PFSK-1 (cell line): ENCODE measurements at regions not wholly inside any gene's neighbourhood (a gene's known extent, or its start where the extent isn't known, plus 50 kb on each side); places are given as distances from the start of the nearest gene placed in this dataset.

Experiments
- FOXP2 ChIP-seq: optimal IDR thresholded peaks from 2 replicates; pipeline ENCODE3; 2011; ENCODE audit warnings: borderline replicate concordance, control low read depth, inconsistent platforms; ENCODE audit not compliant: insufficient read depth; ENCODE audit errors: extremely low read length, extremely low read depth
- POLR2AphosphoS5 ChIP-seq: IDR thresholded peaks from 2 replicates; pipeline ENCODE4 v1.6.1; 2012; ENCODE audit warnings: low read depth, mild to moderate bottlenecking, control low read depth, low read length, moderate library complexity
- SIN3A ChIP-seq: IDR thresholded peaks from 2 replicates; pipeline ENCODE4 v1.6.1; 2012; ENCODE audit warnings: mild to moderate bottlenecking, low read length, moderate library complexity, borderline replicate concordance; ENCODE audit not compliant: insufficient read depth
- TAF1 ChIP-seq: IDR thresholded peaks from 2 replicates; pipeline ENCODE4 v1.6.1; 2012; ENCODE audit warnings: low read length, control low read depth, borderline replicate concordance; ENCODE audit not compliant: insufficient read depth
- TF ChIP-seq, protein P1 (sequence below), 2 experiments: IDR thresholded peaks; 2 replicates each; pipeline versions ENCODE4 v1.6.1 to v1.8.0; 2011 to 2012; ENCODE audit warnings: low read depth in 2 of 2, low read length in 2 of 2, control low read depth in 1 of 2, inconsistent platforms in 1 of 2, mild to moderate bottlenecking in 1 of 2, moderate library complexity in 1 of 2; ENCODE audit not compliant: insufficient read depth in 1 of 2

DNA sequence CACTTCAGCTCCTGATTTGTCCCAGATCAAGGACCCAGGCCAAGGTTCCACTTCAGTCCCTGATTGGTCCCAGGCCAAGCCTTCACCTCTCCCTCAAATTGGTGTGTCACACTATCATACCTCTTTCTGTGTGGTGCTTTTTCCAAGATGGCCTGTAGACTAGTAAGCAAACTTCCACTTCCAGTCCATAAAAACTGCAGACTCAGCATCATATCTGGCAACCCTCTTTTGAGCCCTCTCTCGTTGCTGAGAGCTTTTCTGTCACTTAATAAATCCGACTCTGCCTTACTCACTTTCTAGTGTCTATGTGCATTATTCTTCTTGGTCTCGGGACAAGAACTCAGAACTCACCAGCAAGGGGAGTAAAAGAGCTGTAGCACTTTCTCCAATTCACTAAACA, 1395.1 kb downstream of the LRFN5 start:
- no peak for TF ChIP-seq TAF1
- TF ChIP-seq FOXP2 = no peak
- TF ChIP-seq, protein P1, sequence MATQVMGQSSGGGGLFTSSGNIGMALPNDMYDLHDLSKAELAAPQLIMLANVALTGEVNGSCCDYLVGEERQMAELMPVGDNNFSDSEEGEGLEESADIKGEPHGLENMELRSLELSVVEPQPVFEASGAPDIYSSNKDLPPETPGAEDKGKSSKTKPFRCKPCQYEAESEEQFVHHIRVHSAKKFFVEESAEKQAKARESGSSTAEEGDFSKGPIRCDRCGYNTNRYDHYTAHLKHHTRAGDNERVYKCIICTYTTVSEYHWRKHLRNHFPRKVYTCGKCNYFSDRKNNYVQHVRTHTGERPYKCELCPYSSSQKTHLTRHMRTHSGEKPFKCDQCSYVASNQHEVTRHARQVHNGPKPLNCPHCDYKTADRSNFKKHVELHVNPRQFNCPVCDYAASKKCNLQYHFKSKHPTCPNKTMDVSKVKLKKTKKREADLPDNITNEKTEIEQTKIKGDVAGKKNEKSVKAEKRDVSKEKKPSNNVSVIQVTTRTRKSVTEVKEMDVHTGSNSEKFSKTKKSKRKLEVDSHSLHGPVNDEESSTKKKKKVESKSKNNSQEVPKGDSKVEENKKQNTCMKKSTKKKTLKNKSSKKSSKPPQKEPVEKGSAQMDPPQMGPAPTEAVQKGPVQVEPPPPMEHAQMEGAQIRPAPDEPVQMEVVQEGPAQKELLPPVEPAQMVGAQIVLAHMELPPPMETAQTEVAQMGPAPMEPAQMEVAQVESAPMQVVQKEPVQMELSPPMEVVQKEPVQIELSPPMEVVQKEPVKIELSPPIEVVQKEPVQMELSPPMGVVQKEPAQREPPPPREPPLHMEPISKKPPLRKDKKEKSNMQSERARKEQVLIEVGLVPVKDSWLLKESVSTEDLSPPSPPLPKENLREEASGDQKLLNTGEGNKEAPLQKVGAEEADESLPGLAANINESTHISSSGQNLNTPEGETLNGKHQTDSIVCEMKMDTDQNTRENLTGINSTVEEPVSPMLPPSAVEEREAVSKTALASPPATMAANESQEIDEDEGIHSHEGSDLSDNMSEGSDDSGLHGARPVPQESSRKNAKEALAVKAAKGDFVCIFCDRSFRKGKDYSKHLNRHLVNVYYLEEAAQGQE (IDR thresholded peaks at IDR 0.05; ENCODE audit: insufficient read depth in 1 of 2, low read depth in 2 of 2, low read length in 2 of 2) = no peak
- TF ChIP-seq POLR2AphosphoS5 = no peak
- no peak for TF ChIP-seq SIN3A

DNA sequence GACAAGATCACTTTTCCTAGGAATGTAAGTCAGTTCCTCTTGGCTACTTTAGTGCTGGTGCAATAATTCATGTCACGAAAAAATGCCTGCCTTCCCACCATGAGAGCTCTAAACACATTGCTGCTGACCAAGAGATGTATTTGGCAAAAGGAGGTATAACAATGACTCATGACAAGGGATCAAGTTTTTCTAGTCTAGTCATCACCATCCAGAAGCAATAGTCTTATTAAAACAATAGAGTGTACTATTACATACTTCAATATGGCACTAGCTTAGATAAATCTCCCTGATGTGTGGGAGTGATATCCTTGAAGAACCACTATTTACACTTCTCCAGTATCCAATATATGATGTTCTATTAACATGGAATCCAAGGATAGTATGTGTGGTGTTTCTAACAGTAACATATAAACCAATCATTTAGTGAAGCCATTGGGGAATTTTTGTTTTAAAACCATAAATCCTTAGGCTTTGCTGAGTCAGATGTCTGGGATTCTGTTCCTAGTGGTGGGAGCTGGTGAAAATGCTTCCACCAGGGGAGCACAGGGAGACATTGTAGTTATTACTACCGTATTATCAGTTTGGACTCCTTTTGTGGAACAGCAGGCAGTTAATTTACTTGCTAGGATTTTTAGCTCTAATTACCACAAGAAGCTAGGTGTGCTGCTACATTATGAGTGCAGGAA, 1387.5 kb downstream of the LRFN5 start:
- no peak for TF ChIP-seq FOXP2
- TF ChIP-seq TAF1 = no peak
- TF ChIP-seq SIN3A = no peak
- no peak for TF ChIP-seq POLR2AphosphoS5
- TF ChIP-seq, protein P1 (IDR thresholded peaks at IDR 0.05; ENCODE audit: insufficient read depth in 1 of 2, low read depth in 2 of 2, low read length in 2 of 2) = no peak

DNA sequence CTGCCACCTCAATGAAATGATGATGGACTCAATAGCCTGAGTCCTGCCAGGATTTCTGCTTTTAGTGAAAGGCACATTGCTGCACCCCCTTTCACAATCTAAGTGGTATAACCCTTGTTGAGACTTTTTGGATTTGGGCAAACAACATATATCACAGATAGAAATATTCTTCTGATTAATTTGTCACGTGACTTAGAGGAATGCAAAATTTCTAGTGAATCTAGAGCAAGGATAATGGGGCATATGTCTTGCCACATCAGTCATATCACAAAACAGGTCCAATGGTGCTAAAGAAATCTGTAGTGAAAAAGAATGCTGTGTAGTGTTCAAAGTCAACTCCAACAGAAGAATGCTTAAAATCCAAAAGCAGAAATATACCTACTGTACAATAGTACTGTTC, 1386.3 kb downstream of the LRFN5 start:
- TF ChIP-seq TAF1 (no peak), POLR2AphosphoS5 (no peak), SIN3A (no peak), FOXP2 (no peak)
- TF ChIP-seq, protein P1 (IDR thresholded peaks at IDR 0.05; ENCODE audit: insufficient read depth in 1 of 2, low read depth in 2 of 2, low read length in 2 of 2) = no peak

DNA sequence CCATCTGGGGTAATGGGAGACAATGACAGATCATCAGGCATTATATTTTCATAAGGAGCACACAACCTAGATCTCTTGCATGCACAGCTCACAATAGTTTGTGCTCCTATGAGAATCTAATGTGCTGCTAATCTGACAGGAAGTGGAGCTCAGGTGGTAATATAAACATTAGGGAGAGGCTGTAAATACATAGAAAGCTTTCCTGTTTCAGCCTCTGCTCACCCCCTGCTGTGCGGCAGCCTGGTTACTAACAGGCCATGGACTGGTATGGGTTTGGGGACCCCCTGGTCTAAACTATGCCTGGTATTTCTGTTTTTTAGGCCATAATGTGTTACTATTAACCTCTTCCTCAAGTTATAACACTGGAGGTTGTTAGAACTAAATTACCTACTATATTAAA, 1373.7 kb downstream of the LRFN5 start:
- TF ChIP-seq TAF1 = no peak
- TF ChIP-seq SIN3A = no peak
- no peak for TF ChIP-seq POLR2AphosphoS5
- TF ChIP-seq, protein P1 (IDR thresholded peaks at IDR 0.05; ENCODE audit: insufficient read depth in 1 of 2, low read depth in 2 of 2, low read length in 2 of 2) = no peak
- no peak for TF ChIP-seq FOXP2
